Left ventricle myocardium inferior (tissue), 1 donor: ENCODE measurements at regions not wholly inside any gene's neighbourhood (a gene's known extent, or its start where the extent isn't known, plus 50 kb on each side); places are given as distances from the start of the nearest gene placed in this dataset.
A peak's percentile ranks its signal among the peaks of the same experiment; 100 is the strongest.

Experiments
- DNase-seq: peaks from one replicate; pipeline ENCODE4 v3.0.0-alpha.2; 2020
- H3K27ac ChIP-seq: fragments of 200-600 bp; replicated peaks from 2 replicates; pipeline ENCODE4 v1.8.0; 2021
- H3K27me3 ChIP-seq: fragments of 200-600 bp; 2 replicates; pipeline ENCODE4 v1.8.0; 2021; ENCODE audit warnings: low read depth
- H3K36me3 ChIP-seq: fragments of 200-600 bp; 2 replicates; pipeline ENCODE4 v1.8.0; 2021
- H3K4me1 ChIP-seq: fragments of 200-600 bp; 2 replicates; pipeline ENCODE4 v1.8.0; 2021
- H3K4me3 ChIP-seq: fragments of 200-600 bp; 2 replicates; pipeline ENCODE4 v1.8.0; 2021; ENCODE audit warnings: mild to moderate bottlenecking, moderate library complexity
- H3K9me3 ChIP-seq: fragments of 200-600 bp; replicated peaks from 2 replicates; pipeline ENCODE4 v1.8.0; 2021
- intact Hi-C: fragments of 100-400 bp; cut with micrococcal nuclease; formaldehyde crosslinking; loops from one replicate; pipeline ENCODE4 v1.11.0; 2022
- TF ChIP-seq, protein P1 (sequence below): fragments of 200-600 bp; IDR thresholded peaks from 2 replicates; pipeline ENCODE4 v1.8.0; 2021; ENCODE audit warnings: antibody characterized with exemption, mild to moderate bottlenecking, borderline replicate concordance
- donor health status: DM: no; HTN: yes; CAD: no; lungs with severe emphysema.

- Histone ChIP-seq H3K27me3 (no peaks in the 10 kb centered on the region), H3K9me3 (peaks cover 14% of the 10 kb centered on the region), H3K4me3 (no peak overlapping the region), H3K4me1 (no peaks in the 10 kb centered on the region), H3K27ac (no peak overlapping the region), H3K36me3 (no peaks in the 10 kb centered on the region)
- DNase-seq = no peak
- intact Hi-C loops = no loop called here
- TF ChIP-seq, protein P1, sequence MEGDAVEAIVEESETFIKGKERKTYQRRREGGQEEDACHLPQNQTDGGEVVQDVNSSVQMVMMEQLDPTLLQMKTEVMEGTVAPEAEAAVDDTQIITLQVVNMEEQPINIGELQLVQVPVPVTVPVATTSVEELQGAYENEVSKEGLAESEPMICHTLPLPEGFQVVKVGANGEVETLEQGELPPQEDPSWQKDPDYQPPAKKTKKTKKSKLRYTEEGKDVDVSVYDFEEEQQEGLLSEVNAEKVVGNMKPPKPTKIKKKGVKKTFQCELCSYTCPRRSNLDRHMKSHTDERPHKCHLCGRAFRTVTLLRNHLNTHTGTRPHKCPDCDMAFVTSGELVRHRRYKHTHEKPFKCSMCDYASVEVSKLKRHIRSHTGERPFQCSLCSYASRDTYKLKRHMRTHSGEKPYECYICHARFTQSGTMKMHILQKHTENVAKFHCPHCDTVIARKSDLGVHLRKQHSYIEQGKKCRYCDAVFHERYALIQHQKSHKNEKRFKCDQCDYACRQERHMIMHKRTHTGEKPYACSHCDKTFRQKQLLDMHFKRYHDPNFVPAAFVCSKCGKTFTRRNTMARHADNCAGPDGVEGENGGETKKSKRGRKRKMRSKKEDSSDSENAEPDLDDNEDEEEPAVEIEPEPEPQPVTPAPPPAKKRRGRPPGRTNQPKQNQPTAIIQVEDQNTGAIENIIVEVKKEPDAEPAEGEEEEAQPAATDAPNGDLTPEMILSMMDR = no peak
Measured at GRCh38 chr6:155586090-155586489, 130.5 kb upstream of the NOX3 start.

DNA sequence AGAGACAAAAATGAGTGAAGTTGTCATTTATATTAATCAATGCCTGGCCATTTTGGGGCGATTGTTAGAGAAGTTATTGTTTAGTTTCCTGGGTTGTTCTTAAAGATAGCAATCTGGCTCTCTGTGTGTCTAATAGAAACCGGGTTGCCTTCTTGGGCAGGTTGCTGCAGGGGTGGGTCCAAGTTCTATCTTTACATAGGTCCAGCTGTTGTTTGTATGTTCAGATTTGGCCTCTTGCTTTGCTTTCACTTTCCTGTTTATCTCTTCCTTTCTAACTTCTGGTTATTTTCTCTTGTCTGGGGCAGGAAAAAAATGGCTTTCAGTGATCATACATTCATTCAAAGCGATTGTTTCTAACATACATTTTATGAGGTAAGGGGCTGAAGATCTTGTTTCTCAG is 128.4 kb upstream of the NOX3 start:
- TF ChIP-seq, protein P1 = no peak

DNA sequence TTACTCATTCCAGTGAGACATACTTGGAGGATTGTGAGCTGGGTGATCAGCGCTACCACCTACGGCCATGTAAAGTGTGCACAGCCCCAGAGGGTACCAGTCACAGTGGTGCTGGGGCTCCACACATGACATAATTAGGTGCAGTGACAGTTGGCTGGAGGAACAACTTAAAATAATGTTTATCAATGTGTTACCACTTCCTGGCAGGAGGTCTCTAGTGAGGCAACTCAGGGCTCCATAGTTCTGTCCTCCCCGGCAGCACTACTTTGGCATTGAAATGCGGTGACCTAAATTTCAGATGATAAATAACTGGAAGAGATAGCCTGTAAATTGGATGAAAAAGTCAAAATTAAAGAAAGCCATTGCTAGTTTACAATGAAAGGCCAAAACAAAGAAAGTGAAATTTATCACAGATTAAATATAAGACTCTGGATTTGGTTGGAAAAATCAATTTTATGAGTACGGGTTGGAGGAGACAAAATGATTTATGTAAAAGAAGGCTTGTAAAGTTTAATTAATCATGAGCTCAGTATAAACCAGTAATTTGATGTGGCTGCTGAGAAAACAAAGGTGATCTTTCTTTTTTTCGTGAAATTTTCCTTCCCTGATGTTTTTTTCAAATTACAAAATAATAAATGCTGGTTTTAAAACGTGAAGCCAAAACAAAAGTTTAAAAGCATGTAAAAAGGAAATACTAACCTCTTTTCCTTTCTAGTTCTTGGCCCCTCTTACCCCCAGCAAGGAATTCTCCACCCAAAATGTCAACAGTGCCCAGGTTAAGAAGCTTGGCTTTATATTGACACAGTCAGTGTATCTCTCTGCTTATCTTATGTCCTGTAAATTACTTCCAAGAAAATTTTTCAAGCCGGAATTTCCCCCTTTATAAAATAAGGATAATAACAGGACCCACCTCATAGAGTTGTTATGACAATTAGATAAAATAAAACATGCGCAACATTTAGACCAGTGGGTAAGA is 126.7 kb upstream of the NOX3 start:
- Histone ChIP-seq H3K4me3 (no peak overlapping the region), H3K27ac (no peak overlapping the region), H3K36me3 (no peaks in the 10 kb centered on the region), H3K27me3 (no peaks in the 10 kb centered on the region), H3K4me1 (no peaks in the 10 kb centered on the region), H3K9me3 (peaks cover 6% of the 10 kb centered on the region)
- intact Hi-C loops = no loop called here
- no peak for DNase-seq
- TF ChIP-seq, protein P1 = no peak

More for the DNA sequence above, 128.4 kb upstream of the NOX3 start:
- DNase-seq = no peak
- H3K4me3 ChIP-seq = no peak overlapping the region
- H3K27me3 ChIP-seq = no peaks in the 10 kb centered on the region
- H3K9me3 ChIP-seq = peaks cover 14% of the 10 kb centered on the region
- H3K4me1 ChIP-seq = no peaks in the 10 kb centered on the region
- no peaks in the 10 kb centered on the region for H3K36me3 ChIP-seq
- H3K27ac ChIP-seq = no peak overlapping the region
- intact Hi-C loops = no loop called here

DNA sequence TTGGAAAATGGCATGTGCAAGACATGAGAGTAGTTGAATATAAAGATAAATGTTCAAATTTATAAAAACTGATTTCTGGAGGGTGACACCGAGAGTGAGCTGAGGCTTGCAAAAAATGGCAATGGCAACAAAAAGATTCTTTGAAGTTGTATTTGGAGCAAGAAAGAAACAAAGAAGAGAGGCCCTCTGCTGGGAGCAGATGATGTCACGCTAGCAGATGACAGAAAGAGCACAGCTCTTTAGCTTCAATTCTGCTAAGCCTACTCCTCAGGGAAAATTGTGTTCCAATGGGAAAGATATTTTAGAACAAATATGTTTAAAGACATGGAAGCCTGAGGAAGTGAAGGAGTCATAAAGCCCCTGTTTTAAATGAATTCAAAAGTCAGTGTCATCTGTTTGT is 125.3 kb upstream of the NOX3 start:
- TF ChIP-seq, protein P1 = peak; percentile 14
- Histone ChIP-seq H3K27me3 (no peaks in the 10 kb centered on the region), H3K36me3 (no peaks in the 10 kb centered on the region), H3K9me3 (peaks cover 8% of the 10 kb centered on the region), H3K4me1 (no peaks in the 10 kb centered on the region), H3K27ac (no peak overlapping the region), H3K4me3 (no peak overlapping the region)
- DNase-seq = no peak
- intact Hi-C loops = no loop called here

DNA sequence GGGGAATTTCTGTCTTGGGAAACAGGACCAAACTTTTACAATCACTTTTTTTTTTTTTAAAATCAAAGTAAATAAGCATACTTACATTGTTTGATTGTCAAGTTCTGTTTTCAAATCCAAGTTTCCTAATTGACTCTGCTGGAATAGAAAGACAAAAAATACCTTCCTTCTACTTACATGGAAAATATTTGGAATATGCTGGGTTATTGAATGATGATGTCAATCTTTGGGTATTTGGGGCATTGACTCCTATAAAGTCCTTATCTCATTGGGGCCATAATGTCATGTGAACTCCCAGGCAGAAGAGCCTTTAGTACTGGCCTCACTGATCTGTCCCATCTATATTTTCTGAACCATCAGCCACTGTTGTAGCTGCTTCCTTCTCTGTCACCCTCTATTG is 122.6 kb upstream of the NOX3 start:
- TF ChIP-seq, protein P1 = no peak
- Histone ChIP-seq H3K27me3 (no peaks in the 10 kb centered on the region), H3K4me3 (no peak overlapping the region), H3K9me3 (peaks cover 2% of the 10 kb centered on the region), H3K4me1 (no peaks in the 10 kb centered on the region), H3K27ac (no peak overlapping the region), H3K36me3 (no peaks in the 10 kb centered on the region)
- intact Hi-C loops = no loop called here
- DNase-seq = no peak
